ENCODE measurements at regions not wholly inside any gene's neighbourhood (a gene's known extent, or its start where the extent isn't known, plus 50 kb on each side); places are given as distances from the start of the nearest gene placed in this dataset.

DNA sequence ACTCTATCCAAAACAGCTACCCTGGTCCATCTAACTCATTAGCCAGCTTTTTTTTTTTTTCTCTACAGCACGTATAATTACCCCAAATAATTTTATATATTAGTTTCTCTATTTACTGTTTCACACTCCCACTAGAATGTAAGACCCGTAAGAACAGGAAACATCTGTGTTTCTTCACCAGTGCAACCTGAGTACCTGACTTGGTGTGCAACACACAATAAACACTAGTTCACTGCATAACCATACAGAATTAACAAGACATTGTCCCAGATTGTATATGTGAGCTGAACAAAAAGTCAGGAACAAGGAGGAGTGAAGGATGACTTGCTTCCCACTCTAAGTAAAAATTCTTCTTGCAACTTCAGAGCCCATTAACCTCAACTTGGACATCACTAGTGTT is 180.2 kb upstream of the AKR1E2 start:
- H2BK20ac ChIP-seq (ENCODE audit: low read depth, low read length, poor library complexity, severe bottlenecking), result no peak overlapping the region
- no peak overlapping the region for H2AFZ ChIP-seq (ENCODE audit: low read length)
- Mint-ChIP-seq H3K4me1 (peaks cover 3 to 8% of the 10 kb centered on the region in 2 experiments; a peak in 3 of 4 replicates), H3K4me3 (no peak overlapping the region), H3K27ac (no peak overlapping the region), H3K9me3 (no peaks in the 10 kb centered on the region), H3K27me3 (ENCODE audit: low read depth) (no peaks in the 10 kb centered on the region), H3K36me3 (ENCODE audit: insufficient read depth in 1 of 3, low read depth in 3 of 3) (no peaks in the 10 kb centered on the region)
- H2BK5ac ChIP-seq (ENCODE audit: insufficient read length, low read length), result no peak overlapping the region
- H3K79me1 ChIP-seq (ENCODE audit: insufficient read depth, low read depth, low read length, poor library complexity, severe bottlenecking), result no peaks in the 10 kb centered on the region
- H3K14ac ChIP-seq (ENCODE audit: insufficient read depth, low read length), result no peak overlapping the region
- H3K9me3 ChIP-seq (ENCODE audit: control insufficient read depth, low read depth, low read length), result no peaks in the 10 kb centered on the region
- H3K27ac ChIP-seq (ENCODE audit: insufficient read length, low read depth, low read length), result no peak overlapping the region
- H3K27me3 ChIP-seq (ENCODE audit: insufficient read depth, low read length), result no peaks in the 10 kb centered on the region
- H3K23me2 ChIP-seq (ENCODE audit: insufficient read length, low read depth, low read length, poor library complexity, severe bottlenecking), result no peaks in the 10 kb centered on the region
- H2BK15ac ChIP-seq (ENCODE audit: low read depth, low read length), result no peak overlapping the region
- H3K4me1 ChIP-seq (ENCODE audit: insufficient read depth, low read length), result no peaks in the 10 kb centered on the region; the same call in 1 of the 2 replicates
- H3K4ac ChIP-seq (ENCODE audit: low read depth, low read length), result no peak overlapping the region
- no peak overlapping the region for H2BK12ac ChIP-seq (ENCODE audit: insufficient read length, low read depth, low read length)
- H4K20me1 ChIP-seq (ENCODE audit: control insufficient read depth, insufficient read depth, insufficient read length), result no peaks in the 10 kb centered on the region
- H2AK5ac ChIP-seq (ENCODE audit: insufficient read length, low read length), result no peak overlapping the region
- no peak overlapping the region for H3K4me2 ChIP-seq (ENCODE audit: insufficient read depth, insufficient read length, low read length)
- H3K9ac ChIP-seq (ENCODE audit: extremely low read depth, insufficient read length, low read length), result no peak overlapping the region
- no peak overlapping the region for H4K8ac ChIP-seq (replicated peaks; ENCODE audit: insufficient read length, low read depth, low read length)
- WGBS (ENCODE audit: extremely low coverage, insufficient read length, low lambda C conversion rate), result no CpG with 5 or more reads among the region's 2 CpGs
- no peaks in the 10 kb centered on the region for H3K79me2 ChIP-seq (ENCODE audit: insufficient read depth, low read length)
- no peak for DNase-seq
- no peak overlapping the region for H2BK120ac ChIP-seq (ENCODE audit: low read depth, low read length, poor library complexity, severe bottlenecking)
- no peak overlapping the region for H3T11ph ChIP-seq (ENCODE audit: low read length)
- no peak overlapping the region for H3K56ac ChIP-seq (ENCODE audit: insufficient read length, low read depth, low read length)
- TF ChIP-seq, protein P1, sequence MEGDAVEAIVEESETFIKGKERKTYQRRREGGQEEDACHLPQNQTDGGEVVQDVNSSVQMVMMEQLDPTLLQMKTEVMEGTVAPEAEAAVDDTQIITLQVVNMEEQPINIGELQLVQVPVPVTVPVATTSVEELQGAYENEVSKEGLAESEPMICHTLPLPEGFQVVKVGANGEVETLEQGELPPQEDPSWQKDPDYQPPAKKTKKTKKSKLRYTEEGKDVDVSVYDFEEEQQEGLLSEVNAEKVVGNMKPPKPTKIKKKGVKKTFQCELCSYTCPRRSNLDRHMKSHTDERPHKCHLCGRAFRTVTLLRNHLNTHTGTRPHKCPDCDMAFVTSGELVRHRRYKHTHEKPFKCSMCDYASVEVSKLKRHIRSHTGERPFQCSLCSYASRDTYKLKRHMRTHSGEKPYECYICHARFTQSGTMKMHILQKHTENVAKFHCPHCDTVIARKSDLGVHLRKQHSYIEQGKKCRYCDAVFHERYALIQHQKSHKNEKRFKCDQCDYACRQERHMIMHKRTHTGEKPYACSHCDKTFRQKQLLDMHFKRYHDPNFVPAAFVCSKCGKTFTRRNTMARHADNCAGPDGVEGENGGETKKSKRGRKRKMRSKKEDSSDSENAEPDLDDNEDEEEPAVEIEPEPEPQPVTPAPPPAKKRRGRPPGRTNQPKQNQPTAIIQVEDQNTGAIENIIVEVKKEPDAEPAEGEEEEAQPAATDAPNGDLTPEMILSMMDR (conservative IDR thresholded peaks at IDR 0.05), result no peak
- H3K18ac ChIP-seq (ENCODE audit: insufficient read length, low read depth, low read length), result no peak overlapping the region
- H3K23ac ChIP-seq (ENCODE audit: insufficient read length, low read depth, low read length), result no peak overlapping the region
- H4K5ac ChIP-seq (ENCODE audit: insufficient read length, low read depth, low read length), result no peak overlapping the region
- H4K91ac ChIP-seq (ENCODE audit: insufficient read length, low read depth, low read length), result no peak overlapping the region
